Heart left ventricle (tissue), 13 donors: ENCODE measurements at regions not wholly inside any gene's neighbourhood (a gene's known extent, or its start where the extent isn't known, plus 50 kb on each side); places are given as distances from the start of the nearest gene placed in this dataset.

ENCODE experiments used
- CTCF ChIP-seq, 12 donors: fragments of 200-600 bp; sonication (generic) in 4 of 12; IDR thresholded peaks; one replicate each; pipeline versions ENCODE4 v1.5.0 to v1.8.0; 2018 to 2022; ENCODE audit warnings: antibody characterized with exemption in 12 of 12, mild to moderate bottlenecking in 5 of 12
- POLR2A ChIP-seq, 2 donors: fragments of 450-650 bp; IDR thresholded peaks; one replicate each; pipeline ENCODE4 v1.6.1; 2017; ENCODE audit warnings: antibody characterized with exemption in 2 of 2, mild to moderate bottlenecking in 2 of 2, moderate library complexity in 2 of 2
- donor health status: ischemic (EF 13 %, LVEDD 7.1; RV severe dilation, severe dysfunction).
- donor health status: DM: no; HTN: yes; CAD: no.
- donor health status: DM: no; HTN: no; CAD: no.
- donor health status: ischemic (EF 25% LVEDD 6.9; RV normal size, moderate dysfunction).
- donor health status: ischemic (EF 25% LVEDD 5.7; RV mildly dilated, moderate dysfunction).
- donor health status: ischemic (EF 35%, LVEDD 5.7; RV mildly dilated, moderate dysfunction).
- donor health status: nonischemic (EF 11% LVEDD 7.7; RV severe dilation, severe dysfunction).
- donor health status: DM: yes; HTN: yes; CAD: no.
- donor health status: PGD.
- donor health status: ischemic (EF 29% LVEDD 5.4; RV normal size, mild dysfunction).
- donor health status: nonischemic (EF 23%, LVEDD 6.1; RV moderate dilation, normal function).

- no peak for TF ChIP-seq CTCF (IDR thresholded peaks at IDR 0.05)
- no peak for TF ChIP-seq POLR2A (IDR thresholded peaks at IDR 0.05)
Measured at GRCh38 chr18:10354241-10354811, 100.1 kb upstream of the APCDD1 start.
